PC-9 (cell line): ENCODE measurements at regions not wholly inside any gene's neighbourhood (a gene's known extent, or its start where the extent isn't known, plus 50 kb on each side); places are given as distances from the start of the nearest gene placed in this dataset.

Source experiments
- CTCF ChIP-seq: fragments of 200-600 bp; sonication (generic); conservative IDR thresholded peaks from 2 replicates; pipeline ENCODE4 v1.6.1; 2017; ENCODE audit warnings: mixed run types, antibody characterized with exemption, mild to moderate bottlenecking, moderate library complexity
- EZH2 ChIP-seq: fragments of 200-600 bp; sonication (generic); IDR thresholded peaks from 2 replicates; pipeline ENCODE4 v1.8.0; 2017; ENCODE audit warnings: antibody characterized with exemption, low read depth

GRCh38 chr4:3354455-3354811, 61.6 kb downstream of the RGS12 start:
- TF ChIP-seq CTCF (no peak), EZH2 (no peak)
